Smooth muscle cell (in vitro differentiated cells): ENCODE measurements at regions not wholly inside any gene's neighbourhood (a gene's known extent, or its start where the extent isn't known, plus 50 kb on each side); places are given as distances from the start of the nearest gene placed in this dataset.
A peak's percentile ranks its signal among the peaks of the same experiment; 100 is the strongest.

Source experiments
- DNase-seq: peaks from one replicate; lab custom pipeline; 2025; ENCODE audit not compliant: unreplicated experiment; lab: John Stamatoyannopoulos, UW
- H2AFZ ChIP-seq: fragments of 200-600 bp; sonication (generic); 2 replicates; pipeline ENCODE4 v1.6.0; 2016; ENCODE audit warnings: antibody characterized with exemption, low read depth, mild to moderate bottlenecking
- H3F3A ChIP-seq: fragments of 200-600 bp; sonication (generic); 2 replicates; pipeline ENCODE4 v1.6.0; 2017; ENCODE audit warnings: antibody characterized with exemption, low read depth
- H3K27ac ChIP-seq: fragments of 200-600 bp; sonication (generic); 2 replicates; pipeline ENCODE4 v1.5.1; 2016; ENCODE audit warnings: low read depth, mild to moderate bottlenecking
- H3K27me3 ChIP-seq: fragments of 200-600 bp; sonication (generic); 2 replicates; pipeline ENCODE4 v1.6.1; 2016; ENCODE audit warnings: low read depth, mild to moderate bottlenecking
- H3K36me3 ChIP-seq: fragments of 200-600 bp; sonication (generic); 2 replicates; pipeline ENCODE4 v1.5.1; 2016; ENCODE audit warnings: low read depth
- H3K4me1 ChIP-seq: fragments of 200-600 bp; sonication (generic); 2 replicates; pipeline ENCODE4 v1.5.1; 2016; ENCODE audit warnings: low read depth
- H3K4me2 ChIP-seq: fragments of 200-600 bp; sonication (generic); 2 replicates; pipeline ENCODE4 v1.6.0; 2016; ENCODE audit warnings: mild to moderate bottlenecking
- H3K4me3 ChIP-seq: fragments of 200-600 bp; sonication (generic); 2 replicates; pipeline ENCODE4 v1.5.1; 2016; ENCODE audit warnings: mild to moderate bottlenecking
- H3K79me2 ChIP-seq: fragments of 200-600 bp; sonication (generic); 2 replicates; pipeline ENCODE4 v1.6.0; 2016; ENCODE audit warnings: low read depth, mild to moderate bottlenecking
- H3K9ac ChIP-seq: fragments of 200-600 bp; sonication (generic); 2 replicates; pipeline ENCODE4 v1.6.0; 2016; ENCODE audit warnings: low read depth
- H3K9me3 ChIP-seq: fragments of 200-600 bp; sonication (generic); replicated peaks from 2 replicates; pipeline ENCODE4 v1.5.1; 2016; ENCODE audit warnings: low read depth
- H4K20me1 ChIP-seq: fragments of 200-600 bp; sonication (generic); 2 replicates; pipeline ENCODE4 v1.6.0; 2016; ENCODE audit warnings: low read depth
- WGBS: methylation state at CpG from one replicate; pipeline ENCODE4 v1.1.7; 2016; ENCODE audit warnings: low lambda C conversion rate; 5-methylcytosine and 5-hydroxymethylcytosine counted together
- TF ChIP-seq, protein P1 (sequence below): fragments of 200-600 bp; sonication (generic); IDR thresholded peaks from 2 replicates; pipeline ENCODE4 v1.5.1; 2017; ENCODE audit warnings: borderline replicate concordance, mild to moderate bottlenecking, antibody characterized with exemption; ENCODE audit not compliant: insufficient read depth, poor library complexity, severe bottlenecking

DNA sequence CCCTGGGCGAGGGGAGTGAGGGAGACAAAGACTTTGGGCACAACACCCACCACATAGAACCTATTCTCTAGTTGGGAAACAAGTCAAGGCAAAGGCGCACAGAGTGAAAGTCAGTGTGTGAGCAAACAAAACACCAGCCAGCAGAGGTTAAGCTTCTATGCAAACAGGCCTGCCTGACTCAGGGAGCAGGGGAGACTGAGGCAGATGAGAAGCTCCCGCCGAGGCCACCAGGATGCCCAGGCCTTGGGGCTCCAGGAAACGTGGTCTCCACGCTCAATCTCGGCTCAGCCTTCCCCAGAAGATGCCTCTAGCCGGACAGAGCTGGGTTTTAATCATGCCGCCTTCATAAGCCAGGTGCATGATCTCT, 74.1 kb upstream of the KCNMA1 start:
- TF ChIP-seq, protein P1, sequence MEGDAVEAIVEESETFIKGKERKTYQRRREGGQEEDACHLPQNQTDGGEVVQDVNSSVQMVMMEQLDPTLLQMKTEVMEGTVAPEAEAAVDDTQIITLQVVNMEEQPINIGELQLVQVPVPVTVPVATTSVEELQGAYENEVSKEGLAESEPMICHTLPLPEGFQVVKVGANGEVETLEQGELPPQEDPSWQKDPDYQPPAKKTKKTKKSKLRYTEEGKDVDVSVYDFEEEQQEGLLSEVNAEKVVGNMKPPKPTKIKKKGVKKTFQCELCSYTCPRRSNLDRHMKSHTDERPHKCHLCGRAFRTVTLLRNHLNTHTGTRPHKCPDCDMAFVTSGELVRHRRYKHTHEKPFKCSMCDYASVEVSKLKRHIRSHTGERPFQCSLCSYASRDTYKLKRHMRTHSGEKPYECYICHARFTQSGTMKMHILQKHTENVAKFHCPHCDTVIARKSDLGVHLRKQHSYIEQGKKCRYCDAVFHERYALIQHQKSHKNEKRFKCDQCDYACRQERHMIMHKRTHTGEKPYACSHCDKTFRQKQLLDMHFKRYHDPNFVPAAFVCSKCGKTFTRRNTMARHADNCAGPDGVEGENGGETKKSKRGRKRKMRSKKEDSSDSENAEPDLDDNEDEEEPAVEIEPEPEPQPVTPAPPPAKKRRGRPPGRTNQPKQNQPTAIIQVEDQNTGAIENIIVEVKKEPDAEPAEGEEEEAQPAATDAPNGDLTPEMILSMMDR, result no peak
- H3K27me3 ChIP-seq, result no peaks in the 10 kb centered on the region
- peaks cover 2% of the 10 kb centered on the region for H3F3A ChIP-seq
- 51% methylated on average over 9 of the region's 9 CpGs for WGBS
- H3K4me3 ChIP-seq, result no peak overlapping the region
- peak overlapping the region; percentile 89 for H3K4me2 ChIP-seq
- H3K27ac ChIP-seq, result no peak overlapping the region
- no peak overlapping the region for H3K9ac ChIP-seq
- H3K4me1 ChIP-seq, result peaks cover 13% of the 10 kb centered on the region
- H2AFZ ChIP-seq, result no peak overlapping the region
- H3K36me3 ChIP-seq, result no peaks in the 10 kb centered on the region
- H4K20me1 ChIP-seq, result no peaks in the 10 kb centered on the region
- no peaks in the 10 kb centered on the region for H3K9me3 ChIP-seq
- H3K79me2 ChIP-seq, result no peaks in the 10 kb centered on the region
- no peak for DNase-seq

DNA sequence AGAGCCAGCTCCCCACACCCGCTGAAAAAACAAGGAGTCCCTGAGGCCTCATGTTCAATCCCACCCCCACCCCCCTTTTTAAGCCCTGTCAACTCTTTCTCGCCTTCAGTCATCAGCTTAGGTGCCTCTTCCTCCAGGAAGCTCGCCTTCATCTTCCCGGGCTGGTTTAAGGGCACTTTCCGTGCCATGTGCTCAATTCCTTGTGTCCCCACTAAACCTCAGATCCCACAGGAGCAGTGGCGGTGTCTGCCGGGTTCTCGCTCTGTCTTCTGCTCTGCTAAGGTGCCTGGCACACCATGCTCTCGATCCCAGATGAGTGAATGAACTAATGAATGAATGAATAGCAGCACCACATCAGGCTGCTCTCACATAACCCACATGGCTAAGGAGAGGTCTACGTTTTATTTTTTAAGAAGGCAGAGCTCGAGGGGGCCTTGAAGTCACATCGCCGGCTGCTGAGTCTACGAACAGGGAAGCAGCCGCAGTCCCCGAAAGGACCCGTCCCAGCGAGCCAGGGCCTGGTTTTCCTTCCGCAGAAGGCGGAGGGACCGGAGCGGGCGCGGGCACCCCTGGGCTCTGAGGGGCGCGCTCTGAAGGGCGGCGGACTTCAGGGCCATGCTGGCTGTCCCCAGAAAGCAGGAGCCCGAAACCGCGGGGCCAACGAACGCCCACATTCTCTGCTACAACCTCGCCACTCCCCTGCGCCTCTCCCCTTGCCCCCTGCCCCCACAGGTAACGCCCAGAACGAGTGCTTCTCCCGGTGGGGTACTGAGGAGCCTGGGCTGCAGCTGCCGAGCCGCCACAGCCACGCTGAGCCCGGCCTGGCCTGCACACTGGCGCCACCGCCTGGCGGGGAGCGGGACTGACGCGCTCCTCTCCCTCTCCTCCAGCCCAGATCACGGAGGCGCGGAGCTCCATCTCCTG, 73.4 kb upstream of the KCNMA1 start:
- Histone ChIP-seq H3K4me2 (peak overlapping the region; percentile 89), H3K36me3 (no peaks in the 10 kb centered on the region), H3K4me3 (peak overlapping the region; percentile 48), H4K20me1 (no peaks in the 10 kb centered on the region), H3K4me1 (peaks cover 13% of the 10 kb centered on the region), H3K9me3 (no peaks in the 10 kb centered on the region), H3K27ac (no peak overlapping the region), H3K9ac (no peak overlapping the region), H2AFZ (peak overlapping the region; percentile 83), H3K79me2 (no peaks in the 10 kb centered on the region), H3F3A (peaks cover 2% of the 10 kb centered on the region), H3K27me3 (no peaks in the 10 kb centered on the region)
- TF ChIP-seq, protein P1, result peak; percentile 97
- WGBS, result 18% methylated on average over 51 of the region's 51 CpGs
- peak; percentile 66 for DNase-seq

DNA sequence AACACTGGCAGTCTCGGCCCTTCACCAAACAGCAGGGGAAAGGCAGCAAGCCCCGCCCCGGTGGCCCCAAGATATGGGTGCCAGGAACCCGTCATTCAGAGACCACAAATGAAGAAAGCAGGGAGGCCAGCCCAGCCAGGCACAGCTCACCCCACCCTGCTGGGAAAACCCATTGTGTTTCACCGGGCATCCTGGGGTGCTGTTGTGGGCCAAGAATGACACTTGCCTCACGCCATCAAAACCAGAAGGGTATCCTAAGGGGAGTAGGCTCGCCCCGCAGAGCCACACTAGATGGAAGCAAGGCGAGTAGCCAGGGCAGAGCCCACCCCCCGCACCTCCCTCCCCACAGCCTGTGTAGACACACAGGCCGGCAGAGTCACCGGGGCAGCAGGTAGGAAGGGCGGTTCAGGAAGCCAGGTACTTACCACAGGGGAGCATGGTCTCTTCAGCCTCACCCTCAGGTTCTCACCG, 72.5 kb upstream of the KCNMA1 start:
- H3K27me3 ChIP-seq, result no peaks in the 10 kb centered on the region
- WGBS, result 74% methylated on average over 14 of the region's 14 CpGs
- H3K9ac ChIP-seq, result no peak overlapping the region
- no peak overlapping the region for H3K27ac ChIP-seq
- H3K79me2 ChIP-seq, result no peaks in the 10 kb centered on the region
- peaks cover 13% of the 10 kb centered on the region for H3K4me1 ChIP-seq
- H3K36me3 ChIP-seq, result no peaks in the 10 kb centered on the region
- no peaks in the 10 kb centered on the region for H4K20me1 ChIP-seq
- H3F3A ChIP-seq, result peaks cover 2% of the 10 kb centered on the region
- TF ChIP-seq, protein P1, result no peak
- no peak for DNase-seq
- H3K9me3 ChIP-seq, result no peaks in the 10 kb centered on the region
- H3K4me2 ChIP-seq, result no peak overlapping the region
- H2AFZ ChIP-seq, result no peak overlapping the region
- no peak overlapping the region for H3K4me3 ChIP-seq
